HepG2 (cell line): ENCODE measurements at regions not wholly inside any gene's neighbourhood (a gene's known extent, or its start where the extent isn't known, plus 50 kb on each side); places are given as distances from the start of the nearest gene placed in this dataset.

Experiments
- ATF7 ChIP-seq, 2 experiments: fragments of 450-650 bp in 1 of 2; sonication (generic) in 1 of 2; formaldehyde crosslinking in 1 of 2; IDR thresholded peaks; 2 replicates each; pipeline versions ENCODE4 v1.4.0 to v1.6.1; 2016 to 2020; ENCODE audit warnings: antibody characterized with exemption in 1 of 2, mild to moderate bottlenecking in 1 of 2, missing genetic modification reagents in 1 of 2
- CEBPB ChIP-seq: IDR thresholded peaks from 2 replicates; pipeline ENCODE4 v1.6.1; 2011; ENCODE audit warnings: low read depth, low read length, improper control_type of control experiment, borderline replicate concordance
- CTCF ChIP-seq: sonication (generic); formaldehyde crosslinking; IDR thresholded peaks from 2 replicates; pipeline ENCODE4 v1.5.0; 2020; ENCODE audit warnings: mild to moderate bottlenecking, missing genetic modification reagents, moderate library complexity
- EZH2 ChIP-seq: conservative IDR thresholded peaks from 2 replicates; pipeline ENCODE4 v1.6.1; 2012; ENCODE audit warnings: mild to moderate bottlenecking, low read depth, low read length, moderate library complexity
- HDAC6 ChIP-seq: fragments of 200-600 bp; sonication (generic); IDR thresholded peaks from 2 replicates; pipeline ENCODE4 v1.7.0; 2017; ENCODE audit warnings: mild to moderate bottlenecking, antibody characterized with exemption, low read length, low read depth
- IKZF5 ChIP-seq: IDR thresholded peaks from 2 replicates; pipeline ENCODE4 v1.6.1; 2018; ENCODE audit warnings: missing genetic modification reagents, mild to moderate bottlenecking, missing compliant biosample characterization
- JUN ChIP-seq: sonication (generic); formaldehyde crosslinking; IDR thresholded peaks from 2 replicates; pipeline ENCODE4 v1.4.0; 2020; ENCODE audit warnings: mild to moderate bottlenecking, missing genetic modification reagents
- POLR2A ChIP-seq, 2 experiments: IDR thresholded peaks; 2 replicates each; pipeline ENCODE4 v1.6.1; 2011; ENCODE audit warnings: low read depth in 2 of 2, low read length in 2 of 2, mild to moderate bottlenecking in 1 of 2, moderate library complexity in 1 of 2; ENCODE audit not compliant: insufficient read depth in 1 of 2
- SRF ChIP-seq: IDR thresholded peaks from 2 replicates; pipeline ENCODE4 v1.6.1; 2011; ENCODE audit warnings: mild to moderate bottlenecking, low read depth, low read length, moderate library complexity
- ZFX ChIP-seq: sonication (generic); formaldehyde crosslinking; IDR thresholded peaks from 2 replicates; pipeline ENCODE4 v1.4.0; 2020; ENCODE audit warnings: mild to moderate bottlenecking, low read depth, missing genetic modification reagents, moderate library complexity
- ZNF282 ChIP-seq: fragments of 450-650 bp; IDR thresholded peaks from 2 replicates; pipeline ENCODE4 v1.6.1; 2018; ENCODE audit not compliant: partially characterized antibody

DNA sequence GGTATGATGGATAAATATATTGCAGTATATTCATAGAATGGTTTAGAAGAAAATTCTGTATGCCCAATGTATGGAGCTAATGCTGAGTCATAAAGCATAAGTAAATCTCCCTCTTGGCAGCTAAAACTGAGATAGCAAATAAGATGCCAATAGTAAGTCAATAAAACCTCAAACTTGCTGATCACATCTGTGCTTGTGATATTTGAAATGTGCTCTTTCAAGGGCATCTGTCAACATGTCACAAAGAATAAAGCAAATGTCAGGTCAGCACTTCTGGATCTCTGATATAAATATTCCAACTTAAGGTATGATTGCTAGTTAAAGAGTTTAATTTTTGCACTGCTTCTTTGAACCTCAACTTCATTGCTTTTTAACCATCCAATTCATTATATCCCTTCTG is 262.3 kb upstream of the EMCN start:
- TF ChIP-seq ZNF282 (no peak), JUN (no peak), IKZF5 (no peak), POLR2A (IDR thresholded peaks at IDR 0.05; ENCODE audit: insufficient read depth in 1 of 2, low read depth in 2 of 2, low read length in 2 of 2) (no peak), ATF7 (IDR thresholded peaks at IDR 0.05) (no peak), ATF7 (CRISPR knock-in tag; IDR thresholded peaks at IDR 0.05) (no peak), EZH2 (no peak), SRF (no peak), HDAC6 (no peak), CEBPB (no peak), CTCF (CRISPR knock-in tag) (no peak), ZFX (no peak)
